Heart left ventricle (tissue), 16 donors: ENCODE measurements at regions not wholly inside any gene's neighbourhood (a gene's known extent, or its start where the extent isn't known, plus 50 kb on each side); places are given as distances from the start of the nearest gene placed in this dataset.

Experiments used
- ATAC-seq, 4 donors: fragments of 200-7000 bp; cut with Tn5 transposase; one replicate each; pipeline ENCODE4 v1.9.1; 2020 to 2022; ENCODE audit warnings: moderate library complexity in 4 of 4, mild to moderate bottlenecking in 3 of 4, moderate number of reproducible peaks in 1 of 4
- DNase-seq, 5 donors: peaks; one replicate each; pipeline ENCODE4 v3.0.0-alpha.2; 2020
- H3K27ac ChIP-seq, 12 donors: fragments of 200-600 bp; sonication (generic) in 4 of 12; one replicate each; pipeline versions ENCODE4 v1.5.0 to v1.8.0; 2016 to 2022; ENCODE audit warnings: mild to moderate bottlenecking in 2 of 12
- H3K27me3 ChIP-seq, 9 donors: fragments of 200-600 bp; sonication (generic) in 2 of 9; one replicate each; pipeline versions ENCODE4 v1.5.1 to v1.8.0; 2016 to 2022; ENCODE audit warnings: mild to moderate bottlenecking in 3 of 9
- H3K36me3 ChIP-seq, 9 donors: fragments of 200-600 bp; sonication (generic) in 2 of 9; one replicate each; pipeline versions ENCODE4 v1.5.0 to v1.8.0; 2018 to 2022; ENCODE audit warnings: mild to moderate bottlenecking in 2 of 9
- H3K4me1 ChIP-seq, 12 donors: fragments of 200-600 bp; sonication (generic) in 4 of 12; one replicate each; pipeline versions ENCODE4 v1.5.0 to v1.8.0; 2016 to 2022; ENCODE audit warnings: mild to moderate bottlenecking in 3 of 12
- H3K4me3 ChIP-seq, 12 donors: fragments of 200-600 bp; sonication (generic) in 4 of 12; one replicate each; pipeline versions ENCODE4 v1.5.0 to v1.8.0; 2017 to 2022; ENCODE audit warnings: mild to moderate bottlenecking in 9 of 12, moderate library complexity in 4 of 12
- H3K9me3 ChIP-seq, 12 donors: fragments of 200-600 bp; sonication (generic) in 4 of 12; one replicate each; pipeline versions ENCODE4 v1.5.0 to v1.8.0; 2016 to 2022; ENCODE audit warnings: mild to moderate bottlenecking in 1 of 12
- POLR2A ChIP-seq, 2 donors: fragments of 450-650 bp; IDR thresholded peaks; one replicate each; pipeline ENCODE4 v1.6.1; 2017; ENCODE audit warnings: antibody characterized with exemption in 2 of 2, mild to moderate bottlenecking in 2 of 2, moderate library complexity in 2 of 2
- WGBS, 4 donors: extraction: QIAGEN DNeasy Blood & Tissue Kit in 2 of 4; methylation state at CpG; one replicate each; pipeline versions ENCODE4 v1.1.5 to v1.1.7; 2013 to 2018; 5-methylcytosine and 5-hydroxymethylcytosine counted together
- intact Hi-C, 10 donors: fragments of 100-400 bp; cut with DNase I; formaldehyde crosslinking; loops; one replicate each; pipeline versions ENCODE4 v1.11.1 to v1.14.2; 2022
- TF ChIP-seq, protein P1 (sequence below), 12 donors: fragments of 200-600 bp; sonication (generic) in 4 of 12; IDR thresholded peaks; one replicate each; pipeline versions ENCODE4 v1.5.0 to v1.8.0; 2018 to 2022; ENCODE audit warnings: antibody characterized with exemption in 12 of 12, mild to moderate bottlenecking in 5 of 12
- donor health status: ischemic (EF 13 %, LVEDD 7.1; RV severe dilation, severe dysfunction).
- donor health status: healthy with polysubstance abuse.
- donor health status: DM: no; HTN: yes; CAD: no.
- donor health status: DM: no; HTN: no; CAD: no.
- donor health status: ischemic (EF 25% LVEDD 6.9; RV normal size, moderate dysfunction).
- donor health status: ischemic (EF 25% LVEDD 5.7; RV mildly dilated, moderate dysfunction).
- donor health status: healthy.
- donor health status: DM: yes; HTN: yes; CAD: no.
- donor health status: ischemic (EF 35%, LVEDD 5.7; RV mildly dilated, moderate dysfunction).
- donor health status: nonischemic (EF 11% LVEDD 7.7; RV severe dilation, severe dysfunction).
- donor health status: DM: yes; HTN: yes; CAD: no.
- donor health status: PGD.
- donor health status: ischemic (EF 29% LVEDD 5.4; RV normal size, mild dysfunction).
- donor health status: nonischemic (EF 23%, LVEDD 6.1; RV moderate dilation, normal function).

DNA sequence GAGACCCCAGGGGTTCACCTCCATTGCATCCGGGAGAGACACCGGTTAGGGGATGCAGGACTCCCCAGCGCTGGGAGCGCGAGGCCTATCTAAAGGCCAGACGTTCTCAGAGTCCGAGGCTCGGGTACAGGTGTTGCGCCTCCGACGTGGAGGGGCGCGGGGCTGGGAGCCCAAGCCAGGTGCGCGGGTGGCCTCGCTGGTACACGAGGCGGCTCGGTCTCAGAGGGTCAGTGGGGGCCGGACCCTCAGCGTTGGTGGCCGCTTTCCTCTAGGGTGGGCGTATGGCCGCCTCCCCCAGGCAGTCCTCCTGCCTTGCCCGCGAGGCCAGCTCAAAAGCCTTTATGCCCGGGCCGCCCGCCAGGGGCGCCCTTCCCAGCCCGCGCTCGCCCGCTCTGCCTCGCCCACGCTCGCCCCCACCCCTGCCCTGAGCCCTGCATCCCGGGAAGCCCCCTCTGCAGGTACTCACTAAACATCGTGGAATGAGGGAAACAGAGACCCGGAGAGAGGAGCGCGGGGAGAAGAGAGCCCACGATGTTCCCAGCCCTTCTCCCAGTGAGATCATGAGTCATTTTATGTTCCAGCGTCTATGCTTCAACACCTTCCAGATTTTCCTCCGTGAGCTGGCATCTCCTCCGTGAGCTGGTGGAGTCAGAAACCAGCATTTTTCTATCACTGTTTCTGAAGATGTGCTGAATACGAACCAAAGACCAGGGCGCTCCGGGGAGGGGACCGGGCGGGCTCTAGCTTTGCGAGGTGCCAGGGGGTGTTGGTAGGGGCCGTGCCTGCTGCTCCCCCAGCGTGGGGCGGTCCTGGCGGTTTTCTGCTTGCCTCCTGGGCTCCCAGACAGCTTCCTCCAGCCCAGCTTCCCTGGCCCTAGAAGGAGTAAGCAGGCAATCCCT lies 73.8 kb downstream of the DIO3 start:
- Histone ChIP-seq H3K4me1 (no peaks in the 10 kb centered on the region), H3K27me3 (peaks cover 0 to 27% (median under 1%) of the 10 kb centered on the region in 9 donors), H3K27ac (no peak overlapping the region), H3K9me3 (no peaks in the 10 kb centered on the region), H3K4me3 (no peak overlapping the region), H3K36me3 (no peaks in the 10 kb centered on the region)
- ATAC-seq, result peak in 1 of 4 donors; percentile 35
- 87 to 90% (median 88%) methylated on average over 48 to 56 of the region's 56 CpGs for WGBS, 4 donors
- TF ChIP-seq, protein P1, sequence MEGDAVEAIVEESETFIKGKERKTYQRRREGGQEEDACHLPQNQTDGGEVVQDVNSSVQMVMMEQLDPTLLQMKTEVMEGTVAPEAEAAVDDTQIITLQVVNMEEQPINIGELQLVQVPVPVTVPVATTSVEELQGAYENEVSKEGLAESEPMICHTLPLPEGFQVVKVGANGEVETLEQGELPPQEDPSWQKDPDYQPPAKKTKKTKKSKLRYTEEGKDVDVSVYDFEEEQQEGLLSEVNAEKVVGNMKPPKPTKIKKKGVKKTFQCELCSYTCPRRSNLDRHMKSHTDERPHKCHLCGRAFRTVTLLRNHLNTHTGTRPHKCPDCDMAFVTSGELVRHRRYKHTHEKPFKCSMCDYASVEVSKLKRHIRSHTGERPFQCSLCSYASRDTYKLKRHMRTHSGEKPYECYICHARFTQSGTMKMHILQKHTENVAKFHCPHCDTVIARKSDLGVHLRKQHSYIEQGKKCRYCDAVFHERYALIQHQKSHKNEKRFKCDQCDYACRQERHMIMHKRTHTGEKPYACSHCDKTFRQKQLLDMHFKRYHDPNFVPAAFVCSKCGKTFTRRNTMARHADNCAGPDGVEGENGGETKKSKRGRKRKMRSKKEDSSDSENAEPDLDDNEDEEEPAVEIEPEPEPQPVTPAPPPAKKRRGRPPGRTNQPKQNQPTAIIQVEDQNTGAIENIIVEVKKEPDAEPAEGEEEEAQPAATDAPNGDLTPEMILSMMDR (IDR thresholded peaks at IDR 0.05), result no peak
- no peak for TF ChIP-seq POLR2A (IDR thresholded peaks at IDR 0.05)
- intact Hi-C loops, result loop anchor here in 1 of 10 donors (5.0 kb wide), 1 partner anchor 973 kb away; no protein-coding TSS in a partner anchor
- no peak for DNase-seq

DNA sequence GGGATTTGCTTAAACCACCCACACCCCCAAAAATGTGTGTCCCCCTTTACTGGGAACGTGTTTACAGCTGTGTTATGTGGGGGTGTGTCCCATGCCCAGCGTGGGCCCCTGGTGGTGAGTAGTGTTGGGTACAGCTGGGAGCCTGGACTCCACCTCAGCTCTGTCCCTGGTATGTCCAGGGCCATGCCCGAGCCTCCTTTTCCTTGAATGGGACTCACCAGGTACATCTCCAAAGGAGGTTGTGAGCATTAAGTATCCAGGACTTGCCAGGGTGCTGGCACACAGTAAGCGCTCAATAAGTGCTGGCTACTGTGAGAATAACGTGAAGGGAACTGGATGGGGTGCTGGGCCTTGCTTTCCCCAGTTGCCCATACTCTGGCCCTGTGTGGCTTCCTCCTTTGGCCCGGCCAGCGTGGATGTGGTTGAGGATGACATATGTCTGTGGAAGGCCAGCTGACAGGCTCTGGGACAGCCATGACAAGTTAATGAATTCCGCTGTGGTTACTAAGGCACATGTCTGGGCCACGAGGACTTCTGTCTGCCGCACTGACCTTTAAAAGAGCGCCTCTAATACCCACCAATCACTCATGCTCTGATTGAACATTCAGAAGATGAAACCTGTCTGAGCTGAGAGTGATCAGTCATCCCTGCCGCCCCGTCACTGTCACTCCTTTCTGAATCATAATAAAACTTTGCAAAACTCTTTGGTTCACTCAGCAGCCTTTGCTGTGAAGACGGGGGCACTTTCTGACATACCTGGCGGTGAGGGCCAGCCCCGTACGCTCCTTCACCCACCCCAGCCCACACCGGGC lies 74.7 kb downstream of the DIO3 start:
- no peaks in the 10 kb centered on the region for H3K36me3 ChIP-seq
- ATAC-seq (no peak), DNase-seq (no peak)
- no peaks in the 10 kb centered on the region for H3K4me1 ChIP-seq
- no peaks in the 10 kb centered on the region for H3K9me3 ChIP-seq
- peaks cover 0 to 27% (median 2%) of the 10 kb centered on the region in 9 donors for H3K27me3 ChIP-seq
- H3K27ac ChIP-seq, result no peak overlapping the region
- intact Hi-C loops, result no loop called here
- TF ChIP-seq, protein P1 (IDR thresholded peaks at IDR 0.05), result no peak
- TF ChIP-seq POLR2A (IDR thresholded peaks at IDR 0.05), result no peak
- no peak overlapping the region for H3K4me3 ChIP-seq
- 85 to 89% (median 87%) methylated on average over 17 to 18 of the region's 18 CpGs for WGBS, 4 donors

DNA sequence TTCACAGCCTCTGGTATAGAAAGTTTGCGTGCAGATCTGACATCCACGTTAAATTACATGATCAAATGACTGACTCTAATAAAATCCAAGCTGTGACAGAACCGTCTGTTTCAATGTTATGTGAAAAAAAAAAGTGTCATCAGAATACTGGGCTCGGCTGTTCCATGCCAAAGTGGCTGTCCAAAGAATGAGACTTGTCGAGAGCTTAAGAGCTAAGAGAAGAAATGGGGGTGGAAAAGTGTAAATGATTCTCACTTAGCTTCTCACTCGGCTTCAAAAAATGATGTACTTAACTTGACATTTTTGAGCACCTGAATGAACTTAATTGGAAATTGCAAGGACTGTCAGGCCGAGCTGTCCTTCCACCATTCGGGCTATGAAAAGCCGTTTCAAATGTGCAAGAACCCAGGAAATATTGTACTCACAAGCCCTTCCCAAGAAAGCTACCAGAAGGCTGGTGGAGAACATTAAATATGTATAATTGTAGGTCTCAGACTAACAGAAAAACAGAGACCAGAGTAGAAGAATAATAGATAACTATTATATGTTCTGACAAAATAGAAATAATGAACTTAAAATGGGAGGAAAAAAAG lies 78.0 kb downstream of the DIO3 start:
- no peak overlapping the region for H3K4me3 ChIP-seq
- intact Hi-C loops, result no loop called here
- DNase-seq, result no peak
- peaks cover 0 to 24% (median 2%) of the 10 kb centered on the region in 9 donors for H3K27me3 ChIP-seq
- 75 to 83% (median 78%) methylated on average over 9 of the region's 9 CpGs for WGBS, 4 donors
- TF ChIP-seq, protein P1 (IDR thresholded peaks at IDR 0.05), result no peak
- no peak for TF ChIP-seq POLR2A (IDR thresholded peaks at IDR 0.05)
- no peaks in the 10 kb centered on the region for H3K4me1 ChIP-seq
- peaks cover 0 to 12% (median 0%) of the 10 kb centered on the region in 12 donors for H3K9me3 ChIP-seq
- no peak for ATAC-seq
- no peak overlapping the region for H3K27ac ChIP-seq
- no peaks in the 10 kb centered on the region for H3K36me3 ChIP-seq
